ENCODE measurements at regions not wholly inside any gene's neighbourhood (a gene's known extent, or its start where the extent isn't known, plus 50 kb on each side); places are given as distances from the start of the nearest gene placed in this dataset.

- TF ChIP-seq, protein P1, sequence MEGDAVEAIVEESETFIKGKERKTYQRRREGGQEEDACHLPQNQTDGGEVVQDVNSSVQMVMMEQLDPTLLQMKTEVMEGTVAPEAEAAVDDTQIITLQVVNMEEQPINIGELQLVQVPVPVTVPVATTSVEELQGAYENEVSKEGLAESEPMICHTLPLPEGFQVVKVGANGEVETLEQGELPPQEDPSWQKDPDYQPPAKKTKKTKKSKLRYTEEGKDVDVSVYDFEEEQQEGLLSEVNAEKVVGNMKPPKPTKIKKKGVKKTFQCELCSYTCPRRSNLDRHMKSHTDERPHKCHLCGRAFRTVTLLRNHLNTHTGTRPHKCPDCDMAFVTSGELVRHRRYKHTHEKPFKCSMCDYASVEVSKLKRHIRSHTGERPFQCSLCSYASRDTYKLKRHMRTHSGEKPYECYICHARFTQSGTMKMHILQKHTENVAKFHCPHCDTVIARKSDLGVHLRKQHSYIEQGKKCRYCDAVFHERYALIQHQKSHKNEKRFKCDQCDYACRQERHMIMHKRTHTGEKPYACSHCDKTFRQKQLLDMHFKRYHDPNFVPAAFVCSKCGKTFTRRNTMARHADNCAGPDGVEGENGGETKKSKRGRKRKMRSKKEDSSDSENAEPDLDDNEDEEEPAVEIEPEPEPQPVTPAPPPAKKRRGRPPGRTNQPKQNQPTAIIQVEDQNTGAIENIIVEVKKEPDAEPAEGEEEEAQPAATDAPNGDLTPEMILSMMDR (IDR thresholded peaks at IDR 0.05), result no peak
- no peak for TF ChIP-seq POLR2A (IDR thresholded peaks at IDR 0.05)
These were observed 52.4 kb upstream of the AGPS start for GRCh38 chr2:177340158-177340557.

Measured in right lobe of liver (tissue), 4 donors.